ENCODE measurements at regions not wholly inside any gene's neighbourhood (a gene's known extent, or its start where the extent isn't known, plus 50 kb on each side); places are given as distances from the start of the nearest gene placed in this dataset.

DNA sequence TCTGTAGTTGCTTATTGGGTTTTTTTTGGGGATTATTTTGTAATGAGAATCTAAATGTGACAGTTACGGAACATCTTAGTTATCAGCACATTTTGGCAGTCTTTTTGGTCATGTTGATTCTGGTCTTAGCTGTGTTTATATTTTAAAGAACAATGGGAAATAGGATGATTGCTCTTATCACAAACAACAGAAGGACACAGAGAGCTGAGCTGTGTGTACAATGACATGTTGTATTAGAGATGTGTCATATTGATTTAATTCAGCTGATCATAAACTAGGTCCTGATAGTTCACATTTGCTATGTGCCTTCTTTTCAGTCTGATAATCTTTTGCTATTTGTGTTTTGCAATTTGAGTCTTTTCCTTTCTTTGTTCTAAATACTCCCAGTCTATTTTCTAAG lies 781.7 kb downstream of the TRHDE start:
- no peaks in the 10 kb centered on the region for H3K9me3 ChIP-seq (ENCODE audit: low read depth)
- no peaks in the 10 kb centered on the region for H3K36me3 ChIP-seq
- H3K4me1 ChIP-seq (ENCODE audit: low read depth): no peaks in the 10 kb centered on the region
- no peak overlapping the region for H3K27ac ChIP-seq
- DNase-seq (ENCODE audit: low read depth in 1 of 2, low spot score in 1 of 2): no peak
- no peak for TF ChIP-seq CTCF (IDR thresholded peaks at IDR 0.05; ENCODE audit: low read depth, low read length)
- no peak overlapping the region for H3K4me3 ChIP-seq
- H3K27me3 ChIP-seq: no peaks in the 10 kb centered on the region

GRCh38 chr12:73057428-73057827 lies 785.3 kb downstream of the TRHDE start:
- no peaks in the 10 kb centered on the region for H3K4me1 ChIP-seq (ENCODE audit: low read depth)
- no peak overlapping the region for H3K4me3 ChIP-seq
- no peak overlapping the region for H3K27ac ChIP-seq
- no peaks in the 10 kb centered on the region for H3K36me3 ChIP-seq
- no peaks in the 10 kb centered on the region for H3K27me3 ChIP-seq
- DNase-seq (ENCODE audit: low read depth in 1 of 2, low spot score in 1 of 2): no peak
- TF ChIP-seq CTCF (IDR thresholded peaks at IDR 0.05; ENCODE audit: low read depth, low read length): no peak
- no peaks in the 10 kb centered on the region for H3K9me3 ChIP-seq (ENCODE audit: low read depth)

DNA sequence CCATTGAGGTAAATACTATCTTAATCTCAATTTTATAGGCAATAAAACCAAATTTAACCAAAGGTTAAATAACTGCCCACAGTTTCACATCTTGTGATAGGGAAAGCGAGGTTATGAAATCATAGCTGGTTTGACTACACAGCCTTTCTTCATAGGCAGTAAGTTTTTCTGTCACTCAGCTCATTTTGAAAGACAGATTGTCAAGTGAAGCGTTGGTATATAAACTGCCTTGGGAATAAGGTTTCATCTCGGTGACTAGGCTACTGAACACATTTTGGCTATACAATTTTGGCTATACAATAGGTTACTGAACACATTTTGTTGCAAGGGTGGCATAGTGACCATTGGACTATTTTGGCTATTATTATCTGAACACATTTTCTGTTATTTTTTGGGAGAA lies 793.7 kb downstream of the TRHDE start:
- H3K4me3 ChIP-seq: no peak overlapping the region
- no peaks in the 10 kb centered on the region for H3K9me3 ChIP-seq (ENCODE audit: low read depth)
- H3K4me1 ChIP-seq (ENCODE audit: low read depth): no peaks in the 10 kb centered on the region
- H3K27ac ChIP-seq: no peak overlapping the region
- H3K36me3 ChIP-seq: no peaks in the 10 kb centered on the region
- no peaks in the 10 kb centered on the region for H3K27me3 ChIP-seq
- no peak for TF ChIP-seq CTCF (IDR thresholded peaks at IDR 0.05; ENCODE audit: low read depth, low read length)
- DNase-seq (ENCODE audit: low read depth in 1 of 2, low spot score in 1 of 2): no peak

- Histone ChIP-seq H3K36me3 (no peaks in the 10 kb centered on the region), H3K27me3 (no peaks in the 10 kb centered on the region), H3K4me3 (no peak overlapping the region), H3K27ac (no peak overlapping the region), H3K4me1 (ENCODE audit: low read depth) (no peaks in the 10 kb centered on the region), H3K9me3 (ENCODE audit: low read depth) (no peaks in the 10 kb centered on the region)
- DNase-seq (ENCODE audit: low read depth in 1 of 2, low spot score in 1 of 2): no peak
- no peak for TF ChIP-seq CTCF (IDR thresholded peaks at IDR 0.05; ENCODE audit: low read depth, low read length)
Measured at GRCh38 chr12:73067616-73068015, 795.4 kb downstream of the TRHDE start.

DNA sequence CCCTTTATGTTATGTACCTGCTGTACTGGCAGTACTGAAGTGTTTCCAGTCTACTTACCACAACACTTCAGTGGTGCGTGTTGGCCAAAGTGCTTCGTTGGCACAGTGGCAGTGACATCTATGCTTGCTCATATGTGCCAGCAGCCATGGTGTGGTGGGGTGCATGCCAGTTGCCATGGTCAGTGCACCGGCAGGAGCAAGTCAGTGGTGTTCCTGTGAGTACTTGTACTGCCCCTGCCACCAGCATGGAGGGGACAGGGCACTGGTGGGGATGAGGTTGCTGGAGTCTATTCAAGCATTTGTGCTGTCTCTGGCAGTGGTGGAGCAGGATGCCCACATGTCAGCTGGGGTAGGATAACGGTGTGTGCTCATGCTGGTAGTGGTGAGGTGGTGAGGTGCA lies 800.0 kb downstream of the TRHDE start:
- Histone ChIP-seq H3K4me1 (ENCODE audit: low read depth) (no peaks in the 10 kb centered on the region), H3K4me3 (no peak overlapping the region), H3K27me3 (no peaks in the 10 kb centered on the region), H3K27ac (no peak overlapping the region), H3K36me3 (no peaks in the 10 kb centered on the region), H3K9me3 (ENCODE audit: low read depth) (no peaks in the 10 kb centered on the region)
- TF ChIP-seq CTCF (IDR thresholded peaks at IDR 0.05; ENCODE audit: low read depth, low read length): no peak
- no peak for DNase-seq (ENCODE audit: low read depth in 1 of 2, low spot score in 1 of 2)

GRCh38 chr12:73076760-73077159 lies 804.6 kb downstream of the TRHDE start:
- no peaks in the 10 kb centered on the region for H3K36me3 ChIP-seq
- TF ChIP-seq CTCF (IDR thresholded peaks at IDR 0.05; ENCODE audit: low read depth, low read length): no peak
- H3K4me1 ChIP-seq (ENCODE audit: low read depth): no peaks in the 10 kb centered on the region
- H3K27ac ChIP-seq: no peak overlapping the region
- H3K9me3 ChIP-seq (ENCODE audit: low read depth): no peaks in the 10 kb centered on the region
- no peak overlapping the region for H3K4me3 ChIP-seq
- no peaks in the 10 kb centered on the region for H3K27me3 ChIP-seq
- DNase-seq (ENCODE audit: low read depth in 1 of 2, low spot score in 1 of 2): no peak
